ENCODE measurements at regions not wholly inside any gene's neighbourhood (a gene's known extent, or its start where the extent isn't known, plus 50 kb on each side); places are given as distances from the start of the nearest gene placed in this dataset.

DNA sequence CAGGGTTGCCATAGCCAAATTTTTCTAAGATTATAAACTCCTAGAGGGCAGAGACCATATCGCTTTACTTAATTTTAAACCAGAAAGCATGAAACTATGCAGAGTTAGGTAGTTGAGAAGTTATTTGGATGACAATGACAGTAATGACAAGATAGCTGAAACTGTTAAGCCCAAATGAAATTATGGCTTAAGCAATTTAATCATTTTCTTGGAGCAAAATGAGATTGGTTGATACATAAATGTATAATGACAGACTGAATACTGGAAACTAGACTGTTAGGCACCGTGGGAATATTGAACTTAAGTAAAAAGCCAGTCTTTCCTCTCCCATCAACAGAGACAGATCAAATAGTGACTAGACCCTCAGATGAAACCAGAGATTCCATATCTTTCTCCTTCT lies 670.3 kb upstream of the NRSN1 start:
- TF ChIP-seq EP300 (IDR thresholded peaks at IDR 0.05), result no peak
- no peak for TF ChIP-seq CTCF (IDR thresholded peaks at IDR 0.05)
- TF ChIP-seq POLR2A (IDR thresholded peaks at IDR 0.05), result no peak
- no peak for TF ChIP-seq POLR2AphosphoS5 (IDR thresholded peaks at IDR 0.05)
